Hepatocyte (in vitro differentiated cells): ENCODE measurements at regions not wholly inside any gene's neighbourhood (a gene's known extent, or its start where the extent isn't known, plus 50 kb on each side); places are given as distances from the start of the nearest gene placed in this dataset.

Experiments used
- DNase-seq: peaks from one replicate; pipeline ENCODE4 v3.0.0-alpha.2; 2016; ENCODE audit warnings: low spot score
- H2AFZ ChIP-seq: fragments of 200-600 bp; sonication (generic); 2 replicates; pipeline ENCODE4 v1.6.0; 2016; ENCODE audit warnings: antibody characterized with exemption, mild to moderate bottlenecking
- H3K27ac ChIP-seq: fragments of 200-600 bp; sonication (generic); 2 replicates; pipeline ENCODE4 v1.5.1; 2016; ENCODE audit warnings: mild to moderate bottlenecking
- H3K27me3 ChIP-seq: fragments of 200-600 bp; sonication (generic); 2 replicates; pipeline ENCODE4 v1.6.1; 2016
- H3K36me3 ChIP-seq: fragments of 200-600 bp; sonication (generic); replicated peaks from 2 replicates; pipeline ENCODE4 v1.5.1; 2016; ENCODE audit warnings: low read depth; ENCODE audit not compliant: insufficient read depth
- H3K4me1 ChIP-seq: fragments of 200-600 bp; sonication (generic); 2 replicates; pipeline ENCODE4 v1.5.1; 2016; ENCODE audit warnings: mild to moderate bottlenecking, moderate library complexity; ENCODE audit not compliant: insufficient read depth
- H3K4me2 ChIP-seq: fragments of 200-600 bp; sonication (generic); 2 replicates; pipeline ENCODE4 v1.6.0; 2016
- H3K4me3 ChIP-seq: fragments of 200-600 bp; sonication (generic); 2 replicates; pipeline ENCODE4 v1.5.1; 2016; ENCODE audit warnings: mild to moderate bottlenecking
- H3K79me2 ChIP-seq: fragments of 200-600 bp; sonication (generic); 2 replicates; pipeline ENCODE4 v1.6.0; 2017; ENCODE audit warnings: mild to moderate bottlenecking
- H3K9me2 ChIP-seq: fragments of 200-600 bp; sonication (generic); replicated peaks from 2 replicates; pipeline ENCODE4 v1.6.0; 2017; ENCODE audit warnings: mild to moderate bottlenecking; ENCODE audit not compliant: insufficient read depth
- H3K9me3 ChIP-seq: fragments of 200-600 bp; sonication (generic); 2 replicates; pipeline ENCODE4 v1.5.1; 2016; ENCODE audit warnings: low read depth, mild to moderate bottlenecking
- H4K20me1 ChIP-seq: fragments of 200-600 bp; sonication (generic); 2 replicates; pipeline ENCODE4 v1.6.0; 2016; ENCODE audit warnings: mild to moderate bottlenecking; ENCODE audit not compliant: insufficient read depth, poor library complexity, severe bottlenecking
- CTCF ChIP-seq: fragments of 200-600 bp; sonication (generic); IDR thresholded peaks from 2 replicates; pipeline ENCODE4 v1.5.1; 2016; ENCODE audit warnings: antibody characterized with exemption, mild to moderate bottlenecking; ENCODE audit not compliant: poor library complexity
- EZH2 ChIP-seq: fragments of 200-600 bp; sonication (generic); IDR thresholded peaks from 2 replicates; pipeline ENCODE4 v1.6.1; 2016; ENCODE audit warnings: antibody characterized with exemption, mild to moderate bottlenecking, borderline replicate concordance
- EZH2phosphoT487 ChIP-seq: fragments of 200-600 bp; sonication (generic); IDR thresholded peaks from one replicate; pipeline ENCODE4 v1.6.1; 2018; ENCODE audit warnings: antibody characterized with exemption, mild to moderate bottlenecking, low read depth, moderate library complexity; ENCODE audit not compliant: unreplicated experiment, severe bottlenecking
- WGBS: methylation state at CpG from one replicate; pipeline ENCODE4 v1.1.6; 2016; ENCODE audit warnings: low lambda C conversion rate; ENCODE audit errors: missing lambda C conversion rate; 5-methylcytosine and 5-hydroxymethylcytosine counted together

- Histone ChIP-seq H3K79me2 (no peaks in the 10 kb centered on the region), H3K27ac (no peak overlapping the region), H3K9me2 (no peaks in the 10 kb centered on the region), H3K36me3 (no peaks in the 10 kb centered on the region), H3K27me3 (peaks cover 7% of the 10 kb centered on the region), H3K9me3 (no peaks in the 10 kb centered on the region), H3K4me2 (no peak overlapping the region), H2AFZ (no peak overlapping the region), H3K4me3 (no peak overlapping the region), H4K20me1 (no peaks in the 10 kb centered on the region), H3K4me1 (no peaks in the 10 kb centered on the region)
- no peak for DNase-seq
- no peak for TF ChIP-seq EZH2phosphoT487
- TF ChIP-seq EZH2, result no peak
- no peak for TF ChIP-seq CTCF
- 77% methylated on average over 30 of the region's 30 CpGs for WGBS
These were observed 145.8 kb upstream of the SOX1 start for GRCh38 chr13:111920932-111921705.

- peaks cover 7% of the 10 kb centered on the region for H3K27me3 ChIP-seq
- H3K9me2 ChIP-seq, result no peaks in the 10 kb centered on the region
- no peaks in the 10 kb centered on the region for H3K9me3 ChIP-seq
- TF ChIP-seq EZH2phosphoT487, result no peak
- no peak for TF ChIP-seq EZH2
- no peak for TF ChIP-seq CTCF
- H3K4me2 ChIP-seq, result no peak overlapping the region
- no peaks in the 10 kb centered on the region for H3K4me1 ChIP-seq
- no peaks in the 10 kb centered on the region for H4K20me1 ChIP-seq
- H3K36me3 ChIP-seq, result no peaks in the 10 kb centered on the region
- DNase-seq, result no peak
- H3K79me2 ChIP-seq, result no peaks in the 10 kb centered on the region
- no peak overlapping the region for H3K27ac ChIP-seq
- no peak overlapping the region for H2AFZ ChIP-seq
- 89% methylated on average over 10 of the region's 10 CpGs for WGBS
- H3K4me3 ChIP-seq, result no peak overlapping the region
These were observed 144.9 kb upstream of the SOX1 start for GRCh38 chr13:111922086-111922485.

DNA sequence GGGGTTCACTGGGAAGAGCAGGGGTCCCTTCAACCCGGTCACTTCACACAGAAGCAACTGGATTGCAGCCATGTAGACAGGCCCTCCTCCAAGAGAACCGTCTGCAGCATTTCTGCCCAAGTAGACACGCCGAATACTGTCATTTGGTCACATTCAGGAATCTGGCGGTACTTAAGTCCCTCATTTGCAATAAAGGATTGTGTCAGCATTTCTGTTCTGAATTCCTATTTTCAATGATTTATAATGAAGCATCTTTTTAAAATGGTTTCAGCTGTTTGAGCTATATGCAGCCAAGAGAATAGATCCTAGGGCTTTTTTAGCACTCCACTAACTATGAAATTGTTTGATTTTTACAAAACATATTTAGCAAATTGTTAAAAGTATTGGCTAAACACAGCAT, 143.5 kb upstream of the SOX1 start:
- DNase-seq, result no peak
- peaks cover 7% of the 10 kb centered on the region for H3K27me3 ChIP-seq
- H4K20me1 ChIP-seq, result no peaks in the 10 kb centered on the region
- 89% methylated on average over 5 of the region's 5 CpGs for WGBS
- H3K4me2 ChIP-seq, result no peak overlapping the region
- no peaks in the 10 kb centered on the region for H3K9me2 ChIP-seq
- H3K36me3 ChIP-seq, result no peaks in the 10 kb centered on the region
- H3K27ac ChIP-seq, result no peak overlapping the region
- no peaks in the 10 kb centered on the region for H3K4me1 ChIP-seq
- no peaks in the 10 kb centered on the region for H3K79me2 ChIP-seq
- TF ChIP-seq EZH2 (no peak), CTCF (no peak), EZH2phosphoT487 (no peak)
- no peak overlapping the region for H3K4me3 ChIP-seq
- no peaks in the 10 kb centered on the region for H3K9me3 ChIP-seq
- H2AFZ ChIP-seq, result no peak overlapping the region
